ENCODE measurements at regions not wholly inside any gene's neighbourhood (a gene's known extent, or its start where the extent isn't known, plus 50 kb on each side); places are given as distances from the start of the nearest gene placed in this dataset.

- no peak for DNase-seq
Observed at GRCh38 chr4:59938166-59938565, 1262.0 kb upstream of the ADGRL3 start.

- DNase-seq: no peak
Observed at GRCh38 chr4:59945277-59945676, 1254.8 kb upstream of the ADGRL3 start.

- DNase-seq: no peak
Observed at GRCh38 chr4:59945716-59946115, 1254.4 kb upstream of the ADGRL3 start.

- DNase-seq: no peak
Observed at GRCh38 chr4:59956366-59956765, 1243.8 kb upstream of the ADGRL3 start.

- no peak for DNase-seq
Observed at GRCh38 chr4:59960143-59960542, 1240.0 kb upstream of the ADGRL3 start.

GRCh38 chr4:59966758-59967157, 1233.4 kb upstream of the ADGRL3 start:
- no peak for DNase-seq

GRCh38 chr4:59968796-59969195, 1231.3 kb upstream of the ADGRL3 start:
- DNase-seq: no peak

- DNase-seq: no peak
Observed at GRCh38 chr4:59969909-59970308, 1230.2 kb upstream of the ADGRL3 start.

GRCh38 chr4:59971952-59972351, 1228.2 kb upstream of the ADGRL3 start:
- DNase-seq: no peak

- no peak for DNase-seq
Observed at GRCh38 chr4:59973492-59973891, 1226.6 kb upstream of the ADGRL3 start.

GRCh38 chr4:59979061-59979460, 1221.1 kb upstream of the ADGRL3 start:
- no peak for DNase-seq

- DNase-seq: no peak
Observed at GRCh38 chr4:59983852-59984251, 1216.3 kb upstream of the ADGRL3 start.

- DNase-seq: no peak
Observed at GRCh38 chr4:59987289-59987688, 1212.8 kb upstream of the ADGRL3 start.

- DNase-seq: no peak
Observed at GRCh38 chr4:59994118-59994517, 1206.0 kb upstream of the ADGRL3 start.

GRCh38 chr4:60002603-60003337, 1197.4 kb upstream of the ADGRL3 start:
- no peak for DNase-seq

- DNase-seq: no peak
Observed at GRCh38 chr4:60013464-60014184, 1186.5 kb upstream of the ADGRL3 start.

GRCh38 chr4:60016971-60017370, 1183.2 kb upstream of the ADGRL3 start:
- DNase-seq: no peak

GRCh38 chr4:60019180-60019579, 1180.9 kb upstream of the ADGRL3 start:
- no peak for DNase-seq

GRCh38 chr4:60019946-60020345, 1180.2 kb upstream of the ADGRL3 start:
- no peak for DNase-seq

- DNase-seq: no peak
Observed at GRCh38 chr4:60020389-60020788, 1179.7 kb upstream of the ADGRL3 start.

- DNase-seq: no peak
Observed at GRCh38 chr4:60033826-60034225, 1166.3 kb upstream of the ADGRL3 start.

- DNase-seq: no peak
Observed at GRCh38 chr4:60034361-60034760, 1165.8 kb upstream of the ADGRL3 start.

GRCh38 chr4:60039908-60040307, 1160.2 kb upstream of the ADGRL3 start:
- DNase-seq: no peak

- no peak for DNase-seq
Observed at GRCh38 chr4:60042231-60042652, 1157.9 kb upstream of the ADGRL3 start.

- no peak for DNase-seq
Observed at GRCh38 chr4:60042941-60043340, 1157.2 kb upstream of the ADGRL3 start.
